Retinal pigment epithelial cell (primary cell): ENCODE measurements at regions not wholly inside any gene's neighbourhood (a gene's known extent, or its start where the extent isn't known, plus 50 kb on each side); places are given as distances from the start of the nearest gene placed in this dataset.
"Not testable (repeated sequence)": the region's sequence is repeated elsewhere in the genome, so short reads cannot be mapped to it uniquely, and the experiment has no call there.

Source experiments
- DNase-seq: peaks from one replicate; pipeline ENCODE4 v3.0.0-alpha.2; 2010; ENCODE audit warnings: low read depth
- H3K4me3 ChIP-seq: 2 replicates; pipeline ENCODE4 v1.5.1; 2011; ENCODE audit warnings: mild to moderate bottlenecking, low read length, control low read depth, moderate library complexity
- CTCF ChIP-seq: conservative IDR thresholded peaks from 2 replicates; pipeline ENCODE4 v1.5.1; 2011; ENCODE audit warnings: low read depth, low read length, control low read depth, inconsistent platforms

- no peak for TF ChIP-seq CTCF
- DNase-seq: no peak
- H3K4me3 ChIP-seq: no peak overlapping the region
Measured at GRCh38 chr6:66264376-66264775, 557.4 kb upstream of the EYS start.

GRCh38 chr6:66258731-66259487, 551.9 kb upstream of the EYS start:
- DNase-seq, H3K4me3 ChIP-seq: not testable (repeated sequence)

GRCh38 chr6:66245231-66245630, 538.2 kb upstream of the EYS start:
- H3K4me3 ChIP-seq: no peak overlapping the region
- TF ChIP-seq CTCF: no peak
- DNase-seq: no peak

- H3K4me3 ChIP-seq: no peak overlapping the region
- no peak for DNase-seq
- no peak for TF ChIP-seq CTCF
Measured at GRCh38 chr6:66238851-66239250, 531.8 kb upstream of the EYS start.

- no peak overlapping the region for H3K4me3 ChIP-seq
- TF ChIP-seq CTCF: no peak
- no peak for DNase-seq
Measured at GRCh38 chr6:66232890-66233289, 525.9 kb upstream of the EYS start.

GRCh38 chr6:66230591-66230990, 523.6 kb upstream of the EYS start:
- DNase-seq: no peak
- no peak overlapping the region for H3K4me3 ChIP-seq
- no peak for TF ChIP-seq CTCF

- TF ChIP-seq CTCF: no peak
- H3K4me3 ChIP-seq: no peak overlapping the region
- DNase-seq: peak; percentile 70
Measured at GRCh38 chr6:66226109-66226508, 519.1 kb upstream of the EYS start.
